Body of pancreas (tissue), 4 donors: ENCODE measurements at regions not wholly inside any gene's neighbourhood (a gene's known extent, or its start where the extent isn't known, plus 50 kb on each side); places are given as distances from the start of the nearest gene placed in this dataset.

Source experiments
- ATAC-seq: fragments of 150-250 bp; one replicate; pipeline ENCODE4 v1.9.1; 2016
- DNase-seq, 4 donors: peaks; one replicate each; pipeline ENCODE4 v3.0.0-alpha.2; 2019
- H3K27ac ChIP-seq, 4 donors: fragments of 200-600 bp; sonication (generic); 1 replicate in 3 of 4; 2 replicates in 1 of 4; pipeline versions ENCODE4 v1.5.1 to v1.6.1; 2016 to 2019; ENCODE audit warnings: mild to moderate bottlenecking in 1 of 4, mixed read lengths in 1 of 4, moderate library complexity in 1 of 4
- H3K27me3 ChIP-seq, 2 donors: fragments of 200-600 bp; sonication (generic); one replicate each; pipeline ENCODE4 v1.6.0; 2016; ENCODE audit warnings: mild to moderate bottlenecking in 1 of 2
- H3K36me3 ChIP-seq, 2 donors: fragments of 200-600 bp; sonication (generic); replicated peaks in 1 of 2; 2 replicates each; pipeline ENCODE4 v1.5.1; 2016; ENCODE audit warnings: low read depth in 2 of 2; ENCODE audit not compliant: insufficient read depth in 1 of 2
- H3K4me1 ChIP-seq: fragments of 200-600 bp; sonication (generic); one replicate; pipeline ENCODE4 v1.6.0; 2016
- H3K4me3 ChIP-seq, 2 donors: fragments of 200-600 bp; sonication (generic); 1 replicate in 1 of 2; 2 replicates in 1 of 2; pipeline ENCODE4 v1.5.1; 2016 to 2019
- H3K9me3 ChIP-seq, 3 donors: fragments of 200-600 bp; sonication (generic); 1 replicate in 2 of 3; 2 replicates in 1 of 3; pipeline ENCODE4 v1.5.1; 2016
- CTCF ChIP-seq, 7 experiments: fragments of 450-650 bp in 4 of 7; fragments of 200-600 bp in 3 of 7; sonication (generic) in 3 of 7; IDR thresholded peaks; one replicate each; pipeline ENCODE4 v1.5.1; 2016 to 2019; ENCODE audit warnings: antibody characterized with exemption in 7 of 7
- POLR2A ChIP-seq, 3 donors: fragments of 450-650 bp; IDR thresholded peaks; one replicate each; pipeline ENCODE4 v1.6.1; 2016; ENCODE audit warnings: antibody characterized with exemption in 3 of 3, mild to moderate bottlenecking in 2 of 3
- WGBS, 2 donors: methylation state at CpG; one replicate each; pipeline ENCODE4 v1.1.5; 2017; 5-methylcytosine and 5-hydroxymethylcytosine counted together
- intact Hi-C: fragments of 100-400 bp; cut with DNase I; formaldehyde crosslinking; loops from one replicate; pipeline ENCODE4 v1.15.1; 2023

GRCh38 chr6:49339096-49339495, 124.0 kb downstream of the MMUT start:
- H3K9me3 ChIP-seq = no peaks in the 10 kb centered on the region
- WGBS, 2 donors = 72 to 92% methylated on average over 3 of the region's 3 CpGs

GRCh38 chr6:49336514-49337131, 126.4 kb downstream of the MMUT start:
- ATAC-seq = peak; percentile 98
- intact Hi-C loops = no loop called here
- WGBS, 2 donors = 12 to 23% methylated on average over 6 of the region's 6 CpGs

More at GRCh38 chr6:49339096-49339495, 124.0 kb downstream of the MMUT start:
- Histone ChIP-seq H3K4me1 (no peaks in the 10 kb centered on the region), H3K36me3 (no peaks in the 10 kb centered on the region), H3K4me3 (no peak overlapping the region), H3K27me3 (no peaks in the 10 kb centered on the region), H3K27ac (no peak overlapping the region)
- DNase-seq (no peak), ATAC-seq (no peak)
- no peak for TF ChIP-seq POLR2A (IDR thresholded peaks at IDR 0.05)
- TF ChIP-seq CTCF (IDR thresholded peaks at IDR 0.05) = no peak
- intact Hi-C loops = no loop called here

GRCh38 chr6:49333345-49334125, 129.5 kb downstream of the MMUT start:
- H3K9me3 ChIP-seq = no peaks in the 10 kb centered on the region
- no peaks in the 10 kb centered on the region for H3K36me3 ChIP-seq
- no peak for TF ChIP-seq POLR2A (IDR thresholded peaks at IDR 0.05)
- no peak for TF ChIP-seq CTCF (IDR thresholded peaks at IDR 0.05)
- no peak overlapping the region for H3K27ac ChIP-seq
- DNase-seq = no peak
- no peaks in the 10 kb centered on the region for H3K27me3 ChIP-seq
- 65 to 74% methylated on average over 4 of the region's 4 CpGs for WGBS, 2 donors
- H3K4me1 ChIP-seq = no peaks in the 10 kb centered on the region
- no peak for ATAC-seq
- no peak overlapping the region for H3K4me3 ChIP-seq
- intact Hi-C loops = no loop called here

More at GRCh38 chr6:49336514-49337131, 126.4 kb downstream of the MMUT start:
- Histone ChIP-seq H3K9me3 (no peaks in the 10 kb centered on the region), H3K4me1 (no peaks in the 10 kb centered on the region), H3K27me3 (no peaks in the 10 kb centered on the region), H3K27ac (peak overlapping the region in 3 of 4 donors; percentile 4 to 64 (median 41)), H3K36me3 (no peaks in the 10 kb centered on the region), H3K4me3 (no peak overlapping the region)
- TF ChIP-seq POLR2A (IDR thresholded peaks at IDR 0.05) (no peak), CTCF (IDR thresholded peaks at IDR 0.05) (no peak)
- DNase-seq = peak; percentile 66 to 90 (median 76)

GRCh38 chr6:49332781-49333180, 130.3 kb downstream of the MMUT start:
- DNase-seq (no peak), ATAC-seq (no peak)
- intact Hi-C loops = no loop called here
- 74 to 90% methylated on average over 1 of the region's 1 CpG for WGBS, 2 donors
- Histone ChIP-seq H3K27me3 (no peaks in the 10 kb centered on the region), H3K9me3 (no peaks in the 10 kb centered on the region), H3K4me3 (no peak overlapping the region), H3K4me1 (peaks cover 6% of the 10 kb centered on the region), H3K36me3 (no peaks in the 10 kb centered on the region), H3K27ac (no peak overlapping the region)
- TF ChIP-seq POLR2A (IDR thresholded peaks at IDR 0.05) = no peak
- TF ChIP-seq CTCF (IDR thresholded peaks at IDR 0.05) = no peak
